GM19452 (cell line): ENCODE measurements at regions not wholly inside any gene's neighbourhood (a gene's known extent, or its start where the extent isn't known, plus 50 kb on each side); places are given as distances from the start of the nearest gene placed in this dataset.

Experiments used
- ATAC-seq: cut with Tn5 transposase; IDR thresholded peaks from one replicate; pipeline ENCODE4 v1.9.1; 2021; ENCODE audit not compliant: unreplicated experiment

DNA sequence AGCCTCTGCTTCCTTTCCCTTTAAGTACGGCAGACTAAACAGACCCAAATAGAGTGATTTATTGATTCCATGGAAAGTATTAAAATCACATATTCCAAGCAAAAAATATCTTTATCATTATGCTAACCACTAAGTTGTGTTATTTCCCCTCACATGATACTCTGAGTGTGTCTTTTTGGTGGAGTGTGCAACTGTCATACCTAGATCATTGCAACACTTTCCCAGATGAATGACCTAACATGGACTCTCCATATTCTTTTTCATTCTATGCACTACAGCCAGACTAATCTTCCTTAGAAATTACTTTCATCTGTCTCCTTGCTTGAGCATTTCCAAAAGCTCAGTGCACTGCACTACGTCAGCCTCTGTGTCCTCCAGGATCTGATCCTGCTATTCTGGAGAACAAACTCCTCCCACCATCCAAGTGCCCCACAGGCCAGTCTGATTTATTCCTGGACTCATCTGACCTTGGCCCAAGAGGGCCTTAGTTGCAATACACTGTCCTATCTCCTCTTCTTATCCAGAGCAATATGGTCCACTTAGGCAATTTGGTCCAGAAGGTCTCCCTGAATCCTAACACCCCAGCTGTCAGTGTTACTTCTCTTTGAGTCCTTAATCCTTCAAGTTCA, 263.3 kb upstream of the KLF6 start:
- no peak for ATAC-seq

DNA sequence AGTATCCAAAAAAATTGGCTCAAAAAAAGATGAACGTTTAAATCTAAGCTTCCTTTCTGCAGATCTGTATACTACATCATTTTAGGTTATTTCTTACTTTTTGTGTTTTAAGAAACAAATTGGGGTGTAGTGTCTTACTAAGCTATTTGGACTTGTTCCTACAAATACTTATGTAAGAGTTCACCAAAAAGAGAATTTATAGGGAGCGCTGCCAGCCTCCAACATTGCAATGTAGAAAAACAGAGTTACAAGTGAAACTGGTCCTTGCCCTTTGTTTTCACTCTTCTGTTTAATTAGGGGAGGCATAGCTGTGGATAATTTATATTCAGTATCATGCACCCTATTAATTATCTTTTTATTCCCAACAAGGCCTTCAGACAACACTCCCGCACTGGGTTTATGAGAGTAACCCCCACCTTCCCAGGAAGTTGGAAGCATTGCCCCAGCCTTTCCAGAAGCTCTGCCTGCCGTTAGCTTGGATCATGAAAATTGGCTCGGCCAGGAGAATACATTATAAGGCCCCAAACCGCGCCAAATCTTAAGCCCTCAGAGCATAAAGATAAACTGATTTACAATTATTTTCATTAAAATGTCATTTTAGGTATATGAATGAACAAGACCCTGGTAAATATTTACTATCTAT, 261.8 kb upstream of the KLF6 start:
- ATAC-seq = no peak

DNA sequence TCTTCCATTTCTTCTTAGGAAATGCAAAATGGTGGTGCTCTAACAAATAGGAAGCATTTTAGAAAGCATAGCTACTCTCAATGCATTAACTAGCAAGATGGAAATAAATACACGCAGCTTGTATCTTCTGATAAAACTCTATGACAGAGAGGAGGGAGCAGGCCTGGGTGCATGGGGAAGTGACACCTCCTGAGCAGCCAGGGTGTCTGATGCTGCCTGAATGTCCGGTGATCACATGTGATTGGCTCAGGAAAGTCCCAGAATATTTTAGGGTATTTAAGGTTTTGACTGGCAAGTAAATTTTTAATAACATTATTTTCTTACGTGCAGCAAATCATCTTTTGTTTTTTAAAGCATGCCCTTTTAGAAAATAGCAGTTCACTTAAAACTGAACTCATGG, 261.0 kb upstream of the KLF6 start:
- ATAC-seq = peak; percentile 67

DNA sequence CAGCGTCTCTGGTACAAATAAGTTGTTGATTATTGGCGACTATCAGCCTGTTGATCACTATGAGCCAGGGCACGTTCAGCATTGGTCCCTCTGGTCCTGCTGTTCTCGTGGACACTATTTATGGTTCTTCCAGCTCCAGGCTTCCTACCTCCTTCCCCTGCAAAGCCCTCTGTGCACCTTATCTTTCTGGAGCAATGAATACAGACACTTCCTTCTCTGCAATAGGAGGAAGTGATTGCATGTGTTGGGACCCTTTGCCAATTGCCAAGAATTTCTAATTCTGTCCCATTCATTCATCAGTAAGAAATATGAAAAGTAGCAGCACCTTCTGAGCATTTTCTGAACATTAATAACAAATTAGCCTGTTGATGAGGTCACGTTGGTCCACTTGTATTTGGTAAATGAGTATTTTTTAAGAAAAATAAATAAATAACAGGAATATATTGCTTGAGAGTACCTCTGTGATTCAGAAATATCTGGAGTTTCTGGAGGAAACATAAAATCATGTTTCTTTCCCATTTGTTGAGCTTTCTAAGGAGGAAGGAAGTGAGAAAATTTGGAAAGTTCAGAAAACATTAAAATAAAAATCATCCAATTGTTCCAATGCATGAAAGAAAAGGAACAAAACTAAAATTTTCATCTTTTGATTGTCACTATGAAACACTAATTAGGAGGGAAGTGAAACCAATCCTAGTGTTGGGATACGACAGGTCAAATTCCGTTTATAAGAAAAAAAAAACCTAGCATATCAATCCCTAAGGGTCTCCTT, 259.1 kb upstream of the KLF6 start:
- no peak for ATAC-seq

DNA sequence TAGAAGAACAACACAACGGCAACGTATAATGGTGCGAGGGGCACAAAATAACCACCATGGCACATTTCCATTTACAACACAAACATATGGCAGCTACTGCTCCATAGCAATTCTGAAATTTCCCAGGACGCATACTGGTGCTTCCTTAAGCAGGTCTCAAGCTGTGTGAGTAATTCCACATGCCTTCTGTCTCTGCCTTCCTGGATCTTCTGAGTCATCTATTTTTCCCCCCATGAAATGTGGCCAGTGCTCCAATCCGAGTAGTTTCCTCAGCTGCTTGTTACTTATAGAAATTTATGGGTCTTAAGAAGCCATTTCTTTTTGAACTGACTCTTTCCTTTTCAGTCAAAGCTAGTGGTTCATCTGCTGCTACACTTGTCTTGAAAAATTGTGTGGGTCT, 256.6 kb upstream of the KLF6 start:
- no peak for ATAC-seq

DNA sequence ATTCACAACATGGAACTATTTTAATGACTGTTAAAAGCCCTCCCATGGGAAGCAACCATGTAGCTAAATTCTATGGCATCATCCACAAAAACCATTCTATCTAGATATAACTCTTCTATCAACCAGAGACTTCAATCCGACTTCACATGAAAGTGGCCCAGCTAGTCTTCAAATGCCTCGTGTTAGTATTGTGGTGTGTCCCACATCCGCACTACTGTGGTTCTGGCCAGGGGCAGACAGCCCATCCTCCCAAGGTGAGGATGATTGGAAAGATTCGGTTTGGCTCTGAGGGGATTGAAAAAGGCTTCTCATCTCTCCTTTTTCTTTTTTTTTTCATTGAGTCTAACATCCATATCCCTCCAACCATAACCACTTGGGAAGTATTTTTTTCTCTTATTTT, 253.0 kb upstream of the KLF6 start:
- ATAC-seq = no peak

DNA sequence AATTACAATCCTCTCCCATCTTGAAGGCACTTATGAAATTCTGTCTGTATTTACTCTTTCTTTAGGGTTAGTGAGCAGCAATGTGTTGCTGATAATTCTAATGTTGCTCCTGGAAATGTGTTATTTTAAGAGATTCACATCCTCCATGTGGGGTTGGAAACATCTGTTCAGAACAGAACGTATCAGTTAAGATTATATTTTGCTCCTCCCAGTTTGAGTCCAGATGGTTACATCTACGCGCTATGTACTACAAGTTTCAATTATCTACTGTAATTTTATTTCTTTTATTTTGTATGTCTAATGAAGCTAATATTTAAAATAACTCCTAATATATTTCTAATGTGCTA, 250.6 kb upstream of the KLF6 start:
- ATAC-seq = no peak

DNA sequence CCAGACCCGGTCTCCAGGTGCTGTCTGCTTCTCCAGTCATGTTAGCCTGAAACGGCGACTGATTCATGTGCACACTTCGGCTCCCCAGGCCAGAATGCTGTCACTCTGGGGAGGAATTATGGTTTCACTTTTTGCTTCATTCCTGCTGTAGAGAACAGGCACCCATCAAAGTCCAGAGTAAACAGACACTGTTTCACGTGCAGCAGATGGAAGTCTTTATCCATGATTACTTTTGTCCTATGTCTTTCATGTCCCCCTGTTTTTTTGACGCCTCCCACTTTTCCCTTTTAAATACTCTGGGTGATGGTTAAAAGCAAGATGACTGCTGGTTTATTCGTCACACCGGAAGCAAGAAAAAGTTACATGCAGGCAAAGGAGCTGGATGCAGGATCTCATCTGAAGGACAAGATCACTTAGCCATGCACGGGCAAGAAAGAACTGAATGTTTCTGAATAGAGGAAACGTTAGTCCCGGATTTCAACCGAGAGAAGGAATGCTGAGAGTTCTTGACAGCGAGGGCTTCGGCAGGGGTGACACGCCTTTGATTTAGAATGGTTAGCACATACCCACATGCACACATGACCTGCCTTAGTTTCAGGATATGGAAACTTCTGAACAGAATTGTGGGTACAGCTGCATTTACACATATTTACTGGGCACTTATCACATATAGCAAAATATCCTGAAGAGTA, 250.0 kb upstream of the KLF6 start:
- ATAC-seq = no peak

DNA sequence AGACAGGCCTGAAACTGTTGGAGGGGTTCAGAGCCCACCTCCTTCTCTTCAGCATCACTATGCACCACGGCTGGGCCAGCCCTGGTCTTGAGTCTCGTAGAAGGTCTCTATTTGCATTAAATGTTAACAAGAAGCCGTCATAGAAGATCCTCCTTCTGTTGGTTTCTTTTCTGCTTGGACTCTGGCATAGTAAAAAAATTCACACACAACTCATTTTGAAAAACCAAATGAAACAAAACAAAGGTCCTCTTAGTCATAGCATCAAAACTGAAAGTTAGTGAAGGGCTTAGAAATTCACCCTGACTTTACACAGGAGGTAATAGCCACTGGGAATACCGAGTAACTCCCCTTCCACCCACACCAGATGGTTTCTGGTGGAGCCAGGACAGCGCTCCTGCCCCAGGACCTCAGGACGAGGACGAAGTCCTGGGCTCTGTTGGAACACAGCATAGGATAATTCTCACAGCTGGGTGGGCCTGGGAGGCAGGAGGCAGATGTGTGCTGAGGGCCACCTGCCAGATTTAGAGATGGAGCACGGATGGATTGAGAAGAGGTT, 248.4 kb upstream of the KLF6 start:
- peak; percentile 94 for ATAC-seq

DNA sequence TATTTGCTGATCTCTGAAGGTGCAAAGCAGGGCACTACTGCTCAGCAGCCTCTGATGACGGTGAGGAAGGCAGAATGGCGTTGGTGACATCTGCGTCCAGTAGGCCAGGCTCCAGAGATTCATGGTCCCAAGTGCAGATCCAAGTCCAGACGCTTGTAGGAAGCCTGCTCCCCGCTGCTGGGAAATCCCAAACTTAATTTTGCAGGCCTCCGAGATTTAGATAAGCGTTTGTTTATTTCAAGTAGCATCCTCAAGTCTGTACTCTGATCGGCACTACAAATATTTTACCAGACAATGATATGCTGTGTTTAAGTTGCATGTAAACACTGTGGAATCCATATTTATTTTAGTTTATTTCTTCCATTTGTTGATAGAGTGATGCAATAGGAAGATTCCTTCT, 244.9 kb upstream of the KLF6 start:
- ATAC-seq = no peak

DNA sequence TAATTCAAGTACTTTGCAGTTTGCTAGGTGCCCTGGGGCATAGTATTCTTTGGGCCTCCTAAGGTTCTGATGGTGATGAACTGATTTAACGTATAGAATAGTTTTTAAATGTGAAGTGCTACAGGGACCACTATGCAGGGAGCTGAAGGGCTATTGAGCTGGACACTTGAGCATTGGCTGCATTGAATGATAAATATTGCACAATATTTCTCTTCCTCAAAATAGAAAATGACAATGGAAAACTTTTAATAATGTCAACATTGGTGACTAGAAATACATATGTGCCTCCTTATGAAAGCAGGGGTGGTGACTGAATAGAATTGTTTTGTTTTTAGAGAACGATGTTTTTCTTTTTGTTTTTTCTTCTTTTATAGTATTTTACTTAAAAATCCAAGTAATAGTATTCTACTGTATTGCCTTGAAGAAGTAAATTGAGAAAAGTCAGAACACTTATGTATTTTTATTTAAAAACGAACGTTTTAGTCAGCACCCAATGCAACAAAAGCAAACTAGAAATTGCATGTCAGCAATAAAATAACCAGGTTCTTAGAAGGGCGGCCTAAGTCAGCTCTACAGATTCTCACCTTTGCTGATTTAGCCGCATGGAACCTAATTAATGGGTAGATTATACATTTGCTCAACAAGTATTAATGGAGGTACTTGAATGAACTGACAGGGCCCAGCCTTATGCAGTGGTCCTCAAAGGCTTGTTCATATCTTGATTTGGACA, 244.0 kb upstream of the KLF6 start:
- no peak for ATAC-seq

DNA sequence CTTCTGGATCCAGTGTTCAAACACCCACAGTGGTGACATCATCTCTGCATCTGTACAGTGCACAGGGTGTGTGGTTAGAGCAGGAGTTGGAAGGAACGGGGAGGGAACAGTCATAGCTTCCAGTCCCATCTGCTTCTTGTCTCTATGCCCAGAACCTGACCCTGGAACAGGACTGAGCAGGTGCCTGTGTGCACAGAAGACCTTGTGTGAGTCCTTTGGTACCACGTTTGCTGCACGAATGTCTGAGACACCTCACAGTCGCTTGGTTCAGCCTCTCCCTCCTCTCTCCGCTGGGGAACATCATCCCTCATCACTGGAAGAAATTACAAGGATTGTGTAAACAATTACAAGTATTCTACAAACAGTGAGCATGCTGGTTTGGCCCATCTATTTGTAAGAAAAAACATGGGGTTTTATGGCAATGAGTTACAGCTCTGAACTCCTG, 243.0 kb upstream of the KLF6 start:
- ATAC-seq = no peak

DNA sequence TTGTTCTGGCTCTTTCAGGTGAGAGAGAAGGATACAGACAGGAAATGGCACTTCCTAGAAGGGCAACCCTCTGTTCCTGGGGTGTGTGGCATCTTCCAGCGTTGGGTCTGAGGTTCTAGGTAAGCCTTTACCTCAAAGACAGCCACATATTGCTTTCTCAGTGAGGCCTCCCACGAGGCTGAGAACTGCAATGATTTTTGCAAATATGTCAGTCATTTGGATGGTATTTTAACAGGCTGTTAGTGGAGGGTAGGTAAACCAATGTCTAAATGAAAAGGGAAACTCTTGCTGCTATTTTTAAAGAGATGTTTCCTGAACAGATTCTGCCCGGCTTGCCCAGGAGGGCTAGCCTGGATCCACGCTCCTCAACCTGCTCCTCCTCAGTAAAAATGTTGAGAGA, 240.3 kb upstream of the KLF6 start:
- ATAC-seq = no peak

DNA sequence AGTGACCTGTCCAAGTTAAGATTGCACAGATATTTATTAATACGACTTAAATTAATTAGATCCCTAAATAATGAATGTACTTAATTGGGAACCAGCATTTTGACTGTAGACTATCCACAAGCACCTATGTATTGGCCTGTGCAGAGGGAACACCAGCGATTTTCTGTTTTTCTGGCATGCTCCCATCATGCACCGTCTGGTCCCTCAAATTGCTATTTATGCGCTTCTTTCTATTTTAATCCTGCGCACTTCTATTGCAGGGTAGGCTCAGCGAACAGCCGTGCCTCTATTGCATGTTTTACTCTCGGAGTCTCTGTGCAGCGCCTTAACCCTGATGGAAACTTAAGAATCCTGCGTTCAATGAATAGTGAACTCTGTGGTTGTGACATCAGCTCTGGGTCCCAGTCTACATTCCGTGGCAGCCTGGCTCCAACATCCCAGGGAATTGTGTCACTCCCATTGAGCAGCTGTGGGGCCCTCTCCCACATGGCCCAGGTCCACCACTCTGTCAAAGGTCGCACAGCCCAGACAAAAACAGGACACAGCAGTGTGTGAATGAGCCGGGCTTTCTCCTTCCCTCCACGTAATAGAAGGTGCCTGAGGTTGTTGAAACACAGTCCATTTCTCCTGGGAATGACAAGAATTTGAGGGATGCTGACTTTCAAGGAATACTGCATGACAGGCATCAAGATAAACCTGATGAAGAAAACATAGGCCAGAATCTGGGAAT, 239.7 kb upstream of the KLF6 start:
- no peak for ATAC-seq

DNA sequence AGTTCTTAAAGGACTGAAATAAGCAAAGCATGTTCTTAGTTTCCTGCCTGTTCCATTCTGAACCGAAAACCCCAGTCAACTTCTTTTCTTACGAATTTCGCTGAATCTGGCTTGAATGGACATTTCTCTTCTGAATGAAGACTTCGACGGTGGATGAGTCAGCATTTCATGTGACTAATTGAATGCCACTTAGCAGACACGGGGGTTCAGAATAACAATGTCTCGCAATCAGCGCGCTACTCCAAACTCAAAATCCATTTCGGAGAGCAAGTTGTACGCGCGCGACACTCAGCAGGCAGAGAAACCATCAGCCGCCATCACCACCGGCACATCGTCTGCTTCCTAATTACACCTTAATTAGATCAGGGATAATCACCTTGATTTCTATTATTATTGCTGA, 239.0 kb upstream of the KLF6 start:
- no peak for ATAC-seq

DNA sequence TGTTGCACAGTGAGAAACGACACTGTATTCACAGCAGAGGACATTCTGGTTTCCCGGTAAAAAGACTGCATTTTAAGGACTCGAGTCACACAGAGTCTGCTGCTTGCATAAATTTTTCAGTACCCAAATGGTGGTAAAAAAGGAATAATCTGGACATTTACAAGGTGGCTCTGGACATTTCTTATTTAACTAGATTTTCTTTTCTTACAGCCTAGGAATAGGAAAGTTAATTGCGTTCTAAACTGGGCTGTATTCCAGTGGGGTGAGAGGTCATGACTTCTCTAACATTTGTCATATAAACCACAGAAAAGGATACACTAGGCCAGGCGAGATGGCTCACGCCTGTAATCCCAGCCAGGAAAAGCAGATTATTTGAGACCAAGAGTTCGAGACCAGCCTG, 237.5 kb upstream of the KLF6 start:
- no peak for ATAC-seq

DNA sequence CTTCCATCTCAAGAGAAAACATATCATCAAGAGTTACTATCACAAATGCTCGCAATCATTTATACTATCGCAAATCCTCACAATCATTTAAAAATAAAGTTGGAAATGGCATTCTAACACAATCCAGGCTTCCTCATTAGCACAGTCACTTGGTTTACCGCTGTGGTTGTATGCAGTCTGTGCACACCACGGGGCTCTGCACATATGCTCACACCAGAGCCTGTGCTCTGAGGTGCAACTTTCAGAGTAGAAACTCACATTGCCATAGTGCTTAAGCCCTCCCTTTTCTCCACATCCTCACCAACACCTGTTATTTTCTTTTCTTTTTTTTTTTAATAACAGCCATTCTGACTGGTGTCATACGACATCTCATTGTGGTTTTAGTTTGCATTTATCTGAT, 235.6 kb upstream of the KLF6 start:
- ATAC-seq = no peak

DNA sequence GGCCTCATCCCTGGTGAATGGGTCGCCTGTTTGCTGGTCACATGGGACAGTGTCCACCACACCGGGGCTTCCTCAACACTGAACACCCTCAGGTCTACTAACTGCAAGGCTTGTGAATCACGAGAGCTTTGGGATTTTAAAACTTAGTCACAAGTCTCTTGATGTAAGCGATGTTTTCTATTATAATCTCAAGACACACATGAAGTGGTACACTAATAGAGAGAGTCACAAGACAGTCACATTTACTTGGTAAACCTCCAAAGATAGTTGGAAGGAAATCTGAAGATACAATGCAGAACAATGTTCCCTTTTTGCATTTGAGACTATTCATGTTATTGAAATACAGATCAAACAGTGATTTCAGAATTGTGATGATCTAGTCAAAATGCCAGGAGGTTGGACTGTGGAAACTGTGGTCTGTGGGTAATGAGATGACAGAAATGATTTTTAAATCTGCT, 233.1 kb upstream of the KLF6 start:
- no peak for ATAC-seq

DNA sequence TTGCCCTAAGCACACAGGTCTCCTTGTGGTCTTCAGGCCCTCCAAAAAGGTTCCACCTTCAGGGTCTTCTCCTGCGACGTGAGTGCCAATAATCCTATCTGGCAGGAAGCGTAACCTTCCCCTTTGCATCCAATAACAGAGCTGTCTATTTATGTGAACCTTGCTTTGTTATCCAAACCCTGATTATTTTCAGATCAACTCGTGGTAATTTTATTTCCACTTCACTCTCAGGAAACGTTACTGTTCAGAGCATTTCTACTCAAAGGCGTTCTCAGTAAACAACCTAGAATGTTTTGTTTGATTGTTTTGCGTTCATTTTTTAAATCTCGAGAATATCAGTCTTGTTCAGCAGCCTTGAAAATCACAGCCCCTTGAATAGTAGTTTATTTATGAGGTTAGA, 232.3 kb upstream of the KLF6 start:
- ATAC-seq = no peak

DNA sequence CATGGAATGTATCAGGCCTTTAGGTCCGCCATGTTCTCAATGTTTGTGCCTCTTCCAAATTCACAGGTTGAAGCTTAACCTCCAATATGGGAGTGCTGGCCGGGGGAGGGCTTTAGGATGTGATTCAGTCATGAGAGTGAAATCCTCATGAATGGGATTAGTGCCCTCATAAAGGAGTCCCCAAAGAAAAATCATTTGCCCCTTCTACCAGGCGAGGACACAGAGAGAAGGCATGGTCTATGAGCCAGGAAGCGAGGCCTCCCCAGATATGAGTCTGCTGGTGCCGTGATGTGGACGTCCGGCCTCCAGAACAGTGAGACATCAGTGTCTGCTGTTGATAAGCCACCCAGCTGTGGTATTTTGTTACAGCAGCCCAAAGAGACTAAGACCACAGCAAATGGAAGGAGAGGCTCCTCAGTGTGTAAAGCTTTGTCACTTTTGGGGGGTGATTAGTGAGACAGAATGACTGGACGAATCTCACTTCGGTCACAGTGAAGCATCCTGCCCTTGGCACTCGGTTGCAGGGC, 231.3 kb upstream of the KLF6 start:
- ATAC-seq = no peak
